ENCODE measurements at regions not wholly inside any gene's neighbourhood (a gene's known extent, or its start where the extent isn't known, plus 50 kb on each side); places are given as distances from the start of the nearest gene placed in this dataset.

DNA sequence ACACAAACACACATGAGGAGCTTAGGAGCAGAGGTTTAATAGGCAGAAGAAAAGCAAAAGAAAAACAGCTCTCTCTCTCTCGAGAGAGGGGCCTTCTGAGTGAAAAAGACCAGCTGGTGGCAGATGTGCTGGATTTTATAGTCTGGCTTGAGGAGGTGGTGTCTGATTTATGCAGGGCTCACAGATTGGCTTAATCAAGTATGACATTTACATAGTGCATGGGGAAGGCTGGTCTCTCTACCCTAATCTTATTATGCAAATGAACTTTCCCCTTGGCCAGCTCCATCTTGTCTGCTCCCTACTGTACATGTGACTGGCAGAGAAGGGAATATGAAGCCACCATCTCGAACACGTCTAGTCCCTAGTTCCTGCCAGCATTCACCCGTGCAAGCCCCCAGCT is 219.5 kb upstream of the ZNF804B start:
- no peaks in the 10 kb centered on the region for H4K20me1 ChIP-seq (ENCODE audit: low read length)
- H3K9me2 ChIP-seq (replicated peaks; ENCODE audit: low read length): no peaks in the 10 kb centered on the region
- POLR2A ChIA-PET (ENCODE audit: unreplicated experiment): no interaction called here
- CTCF ChIA-PET: no interaction called here
- H3K79me2 ChIP-seq (ENCODE audit: low read length): no peaks in the 10 kb centered on the region
- H3K27ac ChIP-seq (ENCODE audit: low read length): no peak overlapping the region
- intact Hi-C loops (cut with micrococcal nuclease): no loop called here
- H3F3A ChIP-seq (ENCODE audit: low read length, unreplicated experiment): no peaks in the 10 kb centered on the region
- H3K4me1 ChIP-seq (ENCODE audit: insufficient read depth, low read length): no peaks in the 10 kb centered on the region
- no peak overlapping the region for H2AFZ ChIP-seq (ENCODE audit: low read length)
- DNase-seq (no peak), ATAC-seq (no peak)
- TF ChIP-seq, protein P1, sequence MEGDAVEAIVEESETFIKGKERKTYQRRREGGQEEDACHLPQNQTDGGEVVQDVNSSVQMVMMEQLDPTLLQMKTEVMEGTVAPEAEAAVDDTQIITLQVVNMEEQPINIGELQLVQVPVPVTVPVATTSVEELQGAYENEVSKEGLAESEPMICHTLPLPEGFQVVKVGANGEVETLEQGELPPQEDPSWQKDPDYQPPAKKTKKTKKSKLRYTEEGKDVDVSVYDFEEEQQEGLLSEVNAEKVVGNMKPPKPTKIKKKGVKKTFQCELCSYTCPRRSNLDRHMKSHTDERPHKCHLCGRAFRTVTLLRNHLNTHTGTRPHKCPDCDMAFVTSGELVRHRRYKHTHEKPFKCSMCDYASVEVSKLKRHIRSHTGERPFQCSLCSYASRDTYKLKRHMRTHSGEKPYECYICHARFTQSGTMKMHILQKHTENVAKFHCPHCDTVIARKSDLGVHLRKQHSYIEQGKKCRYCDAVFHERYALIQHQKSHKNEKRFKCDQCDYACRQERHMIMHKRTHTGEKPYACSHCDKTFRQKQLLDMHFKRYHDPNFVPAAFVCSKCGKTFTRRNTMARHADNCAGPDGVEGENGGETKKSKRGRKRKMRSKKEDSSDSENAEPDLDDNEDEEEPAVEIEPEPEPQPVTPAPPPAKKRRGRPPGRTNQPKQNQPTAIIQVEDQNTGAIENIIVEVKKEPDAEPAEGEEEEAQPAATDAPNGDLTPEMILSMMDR (conservative IDR thresholded peaks at IDR 0.05; ENCODE audit: low read depth, low read length): no peak
- no peak for TF ChIP-seq EZH2phosphoT487 (IDR thresholded peaks at IDR 0.05; ENCODE audit: borderline replicate concordance, low read length)
- no peak for TF ChIP-seq EZH2 (IDR thresholded peaks at IDR 0.05; ENCODE audit: low read length, unreplicated experiment)
- no peaks in the 10 kb centered on the region for H3K27me3 ChIP-seq (ENCODE audit: low read length)
- no peak overlapping the region for H3K4me2 ChIP-seq (ENCODE audit: low read length)
- H3K36me3 ChIP-seq (ENCODE audit: low read depth, low read length): no peaks in the 10 kb centered on the region
- H3K9ac ChIP-seq (ENCODE audit: low read length): no peak overlapping the region
- no peaks in the 10 kb centered on the region for H3K9me3 ChIP-seq (ENCODE audit: low read length)
- no TSS peak for BruUV-seq (replicated peaks)
- no peak overlapping the region for H3K4me3 ChIP-seq (ENCODE audit: low read length)

DNA sequence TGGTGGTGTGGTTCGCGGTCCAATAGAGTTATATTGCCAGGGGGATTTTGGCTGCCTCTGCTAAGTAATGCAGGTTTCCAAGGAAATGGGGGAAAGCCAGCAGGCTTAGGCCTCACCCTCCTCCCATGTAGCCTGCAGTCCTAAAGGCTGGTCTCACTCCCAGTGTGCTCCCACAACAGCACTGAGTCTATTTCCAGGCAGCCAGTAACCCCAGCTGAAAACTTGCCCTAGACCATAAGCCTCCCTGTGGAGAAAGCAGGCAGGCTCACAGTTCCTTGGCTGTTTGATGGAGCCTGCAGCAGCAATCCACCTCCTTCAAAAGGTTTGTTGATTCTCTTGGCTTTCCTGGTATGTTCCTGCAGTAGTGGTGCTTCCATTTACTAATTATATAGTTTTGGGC is 220.0 kb upstream of the ZNF804B start:
- intact Hi-C loops (cut with micrococcal nuclease): no loop called here
- Histone ChIP-seq H2AFZ (ENCODE audit: low read length) (no peak overlapping the region), H3K4me1 (ENCODE audit: insufficient read depth, low read length) (no peaks in the 10 kb centered on the region), H4K20me1 (ENCODE audit: low read length) (no peaks in the 10 kb centered on the region), H3K9me3 (ENCODE audit: low read length) (no peaks in the 10 kb centered on the region), H3K4me2 (ENCODE audit: low read length) (no peak overlapping the region), H3K27ac (ENCODE audit: low read length) (no peak overlapping the region), H3K9ac (ENCODE audit: low read length) (no peak overlapping the region), H3K27me3 (ENCODE audit: low read length) (no peaks in the 10 kb centered on the region), H3K4me3 (ENCODE audit: low read length) (no peak overlapping the region), H3F3A (ENCODE audit: low read length, unreplicated experiment) (no peaks in the 10 kb centered on the region), H3K79me2 (ENCODE audit: low read length) (no peaks in the 10 kb centered on the region), H3K9me2 (replicated peaks; ENCODE audit: low read length) (no peaks in the 10 kb centered on the region), H3K36me3 (ENCODE audit: low read depth, low read length) (no peaks in the 10 kb centered on the region)
- no TSS peak for BruUV-seq (replicated peaks)
- POLR2A ChIA-PET (ENCODE audit: unreplicated experiment): no interaction called here
- ATAC-seq (no peak), DNase-seq (no peak)
- CTCF ChIA-PET: no interaction called here
- TF ChIP-seq EZH2 (IDR thresholded peaks at IDR 0.05; ENCODE audit: low read length, unreplicated experiment): no peak
- no peak for TF ChIP-seq EZH2phosphoT487 (IDR thresholded peaks at IDR 0.05; ENCODE audit: borderline replicate concordance, low read length)
- TF ChIP-seq, protein P1 (conservative IDR thresholded peaks at IDR 0.05; ENCODE audit: low read depth, low read length): no peak

DNA sequence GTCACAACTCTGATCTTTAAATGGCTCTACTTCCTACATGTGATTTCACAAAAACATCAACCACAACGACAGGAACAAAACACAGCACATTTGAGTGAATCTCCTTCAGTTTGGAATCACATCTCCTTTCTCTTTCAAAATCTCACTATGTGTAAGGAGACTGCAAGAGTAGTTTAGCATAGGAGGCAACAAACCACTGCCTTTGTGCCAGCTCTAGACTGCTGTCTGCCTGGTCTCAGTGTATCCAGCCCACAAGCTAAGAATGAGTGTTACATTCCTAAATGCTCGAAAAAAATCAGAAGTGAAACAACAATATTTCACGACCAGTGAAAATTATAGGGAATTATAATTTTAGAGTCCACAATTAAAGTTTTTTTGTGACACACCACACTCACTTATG is 217.0 kb upstream of the STEAP4 start:
- ATAC-seq (no peak), DNase-seq (no peak)
- no peak overlapping the region for H3K27ac ChIP-seq (ENCODE audit: low read length)
- no peak overlapping the region for H2AFZ ChIP-seq (ENCODE audit: low read length)
- no peaks in the 10 kb centered on the region for H3K27me3 ChIP-seq (ENCODE audit: low read length)
- no peaks in the 10 kb centered on the region for H3K36me3 ChIP-seq (ENCODE audit: low read depth, low read length)
- ChIA-PET POLR2A (ENCODE audit: unreplicated experiment) (no interaction called here), CTCF (no interaction called here)
- intact Hi-C loops (cut with micrococcal nuclease): no loop called here
- BruUV-seq (replicated peaks): no TSS peak
- no peak overlapping the region for H3K4me3 ChIP-seq (ENCODE audit: low read length)
- no peaks in the 10 kb centered on the region for H3K79me2 ChIP-seq (ENCODE audit: low read length)
- no peaks in the 10 kb centered on the region for H3K4me1 ChIP-seq (ENCODE audit: insufficient read depth, low read length)
- H3K9me2 ChIP-seq (replicated peaks; ENCODE audit: low read length): no peaks in the 10 kb centered on the region
- no peaks in the 10 kb centered on the region for H3F3A ChIP-seq (ENCODE audit: low read length, unreplicated experiment)
- H3K9me3 ChIP-seq (ENCODE audit: low read length): no peaks in the 10 kb centered on the region
- no peak overlapping the region for H3K9ac ChIP-seq (ENCODE audit: low read length)
- H4K20me1 ChIP-seq (ENCODE audit: low read length): no peaks in the 10 kb centered on the region
- no peak overlapping the region for H3K4me2 ChIP-seq (ENCODE audit: low read length)
- TF ChIP-seq EZH2 (IDR thresholded peaks at IDR 0.05; ENCODE audit: low read length, unreplicated experiment) (no peak), EZH2phosphoT487 (IDR thresholded peaks at IDR 0.05; ENCODE audit: borderline replicate concordance, low read length) (no peak)
- TF ChIP-seq, protein P1 (conservative IDR thresholded peaks at IDR 0.05; ENCODE audit: low read depth, low read length): no peak
